GM18951 (cell line): ENCODE measurements at regions not wholly inside any gene's neighbourhood (a gene's known extent, or its start where the extent isn't known, plus 50 kb on each side); places are given as distances from the start of the nearest gene placed in this dataset.

Source experiments
- POLR2A ChIP-seq: IDR thresholded peaks from 4 replicates; pipeline ENCODE4 v1.6.1; 2011; ENCODE audit warnings: mild to moderate bottlenecking; ENCODE audit not compliant: insufficient read length, insufficient read depth; ENCODE audit errors: extremely low read depth
- in situ Hi-C: fragments of 300-500 bp; cut with MboI; formaldehyde crosslinking; loops from one replicate; pipeline ENCODE4 v1.12.0; 2022; ENCODE audit warnings: low sequenced_read_pairs, mixed read lengths, inconsistent platforms; ENCODE audit not compliant: unreplicated experiment

DNA sequence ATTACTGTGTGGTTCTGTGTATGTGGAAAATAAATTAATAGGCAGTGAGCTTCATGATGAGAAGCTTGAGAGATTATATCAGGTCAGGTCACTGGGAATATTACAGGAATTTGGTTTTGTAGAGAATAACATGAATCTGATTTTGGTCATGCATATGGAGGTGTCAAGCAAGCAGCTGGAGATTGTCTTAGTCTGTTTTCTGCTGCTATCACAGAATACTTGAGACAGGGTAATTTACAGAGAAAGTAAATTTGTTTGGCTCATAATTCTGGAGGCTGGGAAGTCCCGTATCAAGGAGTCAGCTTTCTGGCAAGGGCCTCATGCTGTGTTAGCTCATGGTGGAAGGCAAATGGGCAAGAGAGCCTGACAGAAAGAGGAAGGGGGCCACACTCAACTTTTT, 120.7 kb upstream of the FAM3C start:
- TF ChIP-seq POLR2A: no peak
- in situ Hi-C loops: no loop called here

DNA sequence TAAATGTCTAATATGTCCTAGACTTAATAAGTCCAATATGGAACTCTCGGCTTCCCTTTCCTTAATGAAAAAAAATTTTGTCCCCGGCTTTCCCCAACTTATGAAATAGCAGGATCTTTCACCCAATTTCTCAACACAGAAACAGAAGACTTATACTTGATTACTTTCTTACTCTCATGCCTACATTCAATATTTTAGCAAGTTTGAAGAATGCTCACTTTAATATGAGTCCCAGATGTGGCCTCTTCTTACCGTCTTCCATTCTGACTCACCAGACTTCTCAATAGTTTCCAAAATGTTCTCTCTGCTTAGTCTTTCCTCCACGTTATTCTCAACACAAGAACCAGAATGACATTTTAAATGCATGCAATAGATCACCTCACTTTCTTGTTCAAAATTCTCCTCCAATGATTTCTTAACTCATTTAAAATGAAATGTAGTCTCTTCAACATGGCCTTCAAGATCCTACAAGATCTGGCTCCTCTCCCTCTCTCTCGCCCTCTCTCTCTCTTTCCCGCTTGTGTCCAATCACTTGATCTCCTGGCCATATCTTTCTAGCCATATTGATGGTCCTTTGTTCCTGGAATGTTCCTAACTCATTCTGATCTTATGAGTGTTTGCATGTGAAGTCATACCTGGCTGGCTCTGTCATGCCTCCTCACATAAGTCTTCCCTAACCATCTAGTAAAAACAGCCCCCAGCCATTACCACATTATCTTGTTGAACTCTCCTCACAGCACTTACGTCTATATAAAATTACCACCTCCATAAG, 119.7 kb upstream of the FAM3C start:
- TF ChIP-seq POLR2A: no peak
- in situ Hi-C loops: no loop called here

- in situ Hi-C loops: no loop called here
- no peak for TF ChIP-seq POLR2A
Measured at GRCh38 chr7:121515229-121515628, 119.1 kb upstream of the FAM3C start.

GRCh38 chr7:121513105-121513504, 117.0 kb upstream of the FAM3C start:
- no peak for TF ChIP-seq POLR2A
- in situ Hi-C loops: no loop called here

GRCh38 chr7:121510858-121511482, 114.9 kb upstream of the FAM3C start:
- TF ChIP-seq POLR2A: no peak
- in situ Hi-C loops: no loop called here

GRCh38 chr7:121510302-121510701, 114.2 kb upstream of the FAM3C start:
- TF ChIP-seq POLR2A: no peak
- in situ Hi-C loops: no loop called here

- TF ChIP-seq POLR2A: no peak
- in situ Hi-C loops: no loop called here
Measured at GRCh38 chr7:121505540-121506182, 109.6 kb upstream of the FAM3C start.

DNA sequence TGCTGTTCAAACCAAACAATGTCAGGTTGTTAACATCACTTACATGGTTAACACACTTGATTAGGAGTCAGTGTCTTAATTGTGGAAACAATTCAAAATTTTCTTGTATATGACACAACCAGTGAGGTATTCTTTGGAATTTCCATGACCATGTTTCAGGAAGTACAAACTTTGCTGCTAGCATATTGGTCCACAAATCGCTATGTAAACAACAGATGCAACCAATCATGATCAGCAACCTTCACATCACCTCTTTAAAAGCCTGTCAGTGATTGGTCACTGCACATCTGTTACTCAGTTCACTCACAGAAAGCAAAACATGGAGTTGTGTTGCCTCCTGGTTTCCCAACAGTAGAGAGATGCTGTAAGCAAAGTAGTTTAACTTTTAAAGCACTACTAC, 108.9 kb upstream of the FAM3C start:
- in situ Hi-C loops: no loop called here
- no peak for TF ChIP-seq POLR2A

DNA sequence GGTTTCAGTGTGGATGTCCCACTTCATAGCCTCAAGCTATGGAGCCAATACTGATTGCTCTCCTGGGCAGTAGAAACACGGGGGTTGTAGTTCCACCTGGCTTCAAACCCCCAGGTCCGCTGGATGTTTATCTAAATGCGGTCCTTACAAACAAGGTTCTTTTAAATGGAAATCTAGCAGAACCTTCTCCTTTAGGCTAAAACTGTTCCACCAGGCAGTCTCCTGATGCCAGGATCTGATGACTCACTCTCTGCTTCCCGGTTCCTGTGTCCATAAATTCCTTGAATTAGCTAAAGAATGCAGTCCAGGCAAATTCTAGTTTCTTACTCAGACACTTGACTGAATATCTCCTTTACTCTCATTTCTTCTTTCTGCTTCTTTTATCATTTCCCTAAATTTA, 108.4 kb upstream of the FAM3C start:
- no peak for TF ChIP-seq POLR2A
- in situ Hi-C loops: no loop called here

DNA sequence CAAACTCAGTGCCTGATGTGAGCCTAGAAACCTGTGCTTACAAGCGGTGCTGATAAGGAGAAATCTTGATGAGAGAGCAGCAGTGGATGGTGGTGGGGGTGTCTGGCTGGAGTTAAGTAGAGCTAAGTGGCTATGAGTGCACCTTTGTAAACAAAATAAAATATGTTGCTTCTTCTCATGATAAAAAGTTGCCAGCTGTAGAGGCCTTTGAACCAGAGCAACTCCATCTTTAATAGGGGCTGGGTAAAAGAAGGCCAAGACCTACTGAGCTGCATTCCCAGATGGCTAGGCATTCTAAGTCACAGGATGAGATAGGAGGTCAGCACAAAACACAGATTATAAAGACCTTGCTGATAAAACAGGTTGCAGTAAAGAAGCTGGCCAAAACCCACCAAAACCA, 107.6 kb upstream of the FAM3C start:
- in situ Hi-C loops: no loop called here

GRCh38 chr7:121503039-121503438, 106.9 kb upstream of the FAM3C start:
- no peak for TF ChIP-seq POLR2A
- in situ Hi-C loops: no loop called here

More for the DNA sequence above, 107.6 kb upstream of the FAM3C start:
- TF ChIP-seq POLR2A: no peak

DNA sequence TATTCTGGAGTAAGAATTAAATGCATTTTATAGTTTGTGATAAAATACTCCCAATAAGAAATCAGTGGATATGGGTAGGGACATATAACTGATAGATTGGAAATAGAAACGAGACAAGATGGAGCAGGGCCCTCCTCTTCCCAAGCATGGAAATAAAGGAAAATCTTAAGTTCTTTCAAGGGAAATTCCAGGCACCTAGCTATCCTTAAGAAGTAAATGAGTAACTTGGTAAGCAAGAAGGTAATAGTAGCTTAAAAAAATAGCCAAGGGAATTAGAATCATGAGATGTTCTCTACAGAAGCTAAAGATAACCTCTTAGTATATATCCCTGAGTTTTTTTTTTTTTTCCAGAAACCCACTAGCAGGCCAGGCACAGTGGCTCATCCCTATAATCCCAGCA, 105.5 kb upstream of the FAM3C start:
- no peak for TF ChIP-seq POLR2A
- in situ Hi-C loops: no loop called here

DNA sequence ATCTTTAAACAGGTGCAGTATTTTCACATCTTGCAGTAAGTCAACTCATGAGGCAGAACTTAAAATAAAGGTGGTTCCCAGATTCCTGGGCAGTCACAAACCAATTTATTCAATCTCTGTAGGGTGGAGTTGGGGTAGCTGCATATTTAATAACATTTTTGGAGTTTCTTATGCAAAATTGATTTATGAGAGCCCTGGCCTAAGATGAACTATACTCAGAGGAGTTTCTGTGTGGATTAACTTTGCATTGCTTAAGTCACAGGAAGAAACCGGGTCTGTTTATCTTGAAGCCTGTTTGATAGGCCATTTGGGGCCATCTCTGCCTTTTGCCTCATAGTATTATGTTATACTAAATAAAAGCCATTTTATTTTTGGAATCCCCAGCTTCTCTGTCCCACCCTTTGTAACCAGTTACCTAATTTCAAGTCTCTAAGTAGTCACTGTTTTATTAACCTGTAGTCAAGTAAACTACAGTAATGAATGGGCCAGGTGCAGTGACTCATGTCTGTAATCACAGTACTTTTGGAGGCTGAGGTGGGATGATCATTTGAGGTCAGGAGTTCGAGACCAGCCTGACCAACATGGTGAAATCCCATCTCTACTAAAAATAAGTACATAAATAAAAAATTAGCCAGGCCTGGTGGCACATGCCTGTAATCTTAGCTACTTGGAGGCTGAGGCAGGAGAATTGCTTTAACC, 104.4 kb upstream of the FAM3C start:
- in situ Hi-C loops: no loop called here
- no peak for TF ChIP-seq POLR2A
